K562 (cell line): ENCODE measurements at regions not wholly inside any gene's neighbourhood (a gene's known extent, or its start where the extent isn't known, plus 50 kb on each side); places are given as distances from the start of the nearest gene placed in this dataset.
A peak's percentile ranks its signal among the peaks of the same experiment; 100 is the strongest.

ENCODE experiments used
- ARID3B ChIP-seq: fragments of 250-450 bp; sonication (Bioruptor Pico); IDR thresholded peaks from 2 replicates; pipeline ENCODE4 v1.4.0; 2020; ENCODE audit warnings: borderline replicate concordance
- BMI1 ChIP-seq: fragments of 150-350 bp; IDR thresholded peaks from 2 replicates; pipeline ENCODE4 v1.6.1; 2014; ENCODE audit warnings: low read length
- HDAC6 ChIP-seq: IDR thresholded peaks from 2 replicates; pipeline ENCODE4 v1.6.1; 2012; ENCODE audit warnings: low read depth, mild to moderate bottlenecking, control low read depth, inconsistent platforms, low read length, moderate library complexity
- NFRKB ChIP-seq: fragments of 450-650 bp; IDR thresholded peaks from 2 replicates; pipeline ENCODE4 v1.6.1; 2016; ENCODE audit warnings: low read depth
- RREB1 ChIP-seq: fragments of 250-450 bp; sonication (Bioruptor Pico); IDR thresholded peaks from 2 replicates; pipeline ENCODE4 v1.4.0; 2020
- TAF7 ChIP-seq: fragments of 450-650 bp; IDR thresholded peaks from 2 replicates; pipeline ENCODE4 v1.6.1; 2016; ENCODE audit warnings: missing genetic modification characterization, missing compliant biosample characterization
- TRIM24 ChIP-seq, 2 experiments: fragments of 450-650 bp; IDR thresholded peaks; 2 replicates each; pipeline ENCODE4 v1.6.1; 2016
- ZBTB12 ChIP-seq: fragments of 250-450 bp; sonication (Bioruptor Pico); IDR thresholded peaks from 2 replicates; pipeline ENCODE4 v1.4.0; 2020
- ZBTB9 ChIP-seq: fragments of 450-650 bp; formaldehyde crosslinking; IDR thresholded peaks from 2 replicates; pipeline ENCODE4 v1.4.0; 2020; ENCODE audit warnings: mild to moderate bottlenecking, moderate library complexity
- ZMIZ1 ChIP-seq, 2 experiments: fragments of 150-350 bp in 1 of 2; IDR thresholded peaks; 2 replicates each; pipeline ENCODE4 v1.6.1; 2012 to 2016; ENCODE audit warnings: low read depth in 2 of 2, low read length in 2 of 2, mild to moderate bottlenecking in 1 of 2, moderate library complexity in 1 of 2
- ZNF449 ChIP-seq: fragments of 250-450 bp; sonication (Bioruptor Pico); IDR thresholded peaks from 2 replicates; pipeline ENCODE4 v1.8.0; 2022; ENCODE audit warnings: moderate library complexity, mild to moderate bottlenecking, inconsistent platforms

GRCh38 chr9:124197177-124198095 lies 60.3 kb upstream of the NEK6 start (continued):
- TF ChIP-seq RREB1 (CRISPR knock-in tag) = no peak
- no peak for TF ChIP-seq BMI1
- no peak for TF ChIP-seq ZBTB9 (CRISPR knock-in tag)
- TF ChIP-seq ARID3B (CRISPR knock-in tag) = no peak
- no peak for TF ChIP-seq ZNF449 (CRISPR knock-in tag)
- no peak for TF ChIP-seq ZBTB12 (CRISPR knock-in tag)
- 0 out of 2 replicates have a peak, but pooled peaks have one; percentile 17 for TF ChIP-seq TAF7 (tag)
- TF ChIP-seq HDAC6 = no peak
- no peak for TF ChIP-seq ZMIZ1 (IDR thresholded peaks at IDR 0.05; ENCODE audit: low read depth in 2 of 2, low read length in 2 of 2)
- no peak for TF ChIP-seq TRIM24 (IDR thresholded peaks at IDR 0.05)
- no peak for TF ChIP-seq NFRKB
